GM04504 (cell line): ENCODE measurements at regions not wholly inside any gene's neighbourhood (a gene's known extent, or its start where the extent isn't known, plus 50 kb on each side); places are given as distances from the start of the nearest gene placed in this dataset.

Experiments used
- DNase-seq: peaks from one replicate; pipeline ENCODE4 v3.0.0-alpha.2; 2012; ENCODE audit warnings: low read depth

- no peak for DNase-seq
Observed at GRCh38 chr18:33957707-33958106, 267.0 kb downstream of the NOL4 start.

GRCh38 chr18:33951031-33951430 is 273.7 kb downstream of the NOL4 start:
- DNase-seq = no peak

- DNase-seq = no peak
Observed at GRCh38 chr18:33946336-33946735, 278.4 kb downstream of the NOL4 start.

- no peak for DNase-seq
Observed at GRCh38 chr18:33944493-33944892, 280.2 kb downstream of the NOL4 start.

GRCh38 chr18:33937270-33937816 is 287.4 kb downstream of the NOL4 start:
- no peak for DNase-seq

GRCh38 chr18:33934258-33934657 is 290.5 kb downstream of the NOL4 start:
- DNase-seq = no peak

- DNase-seq = no peak
Observed at GRCh38 chr18:33928231-33928630, 296.5 kb downstream of the NOL4 start.

- DNase-seq = no peak
Observed at GRCh38 chr18:33924576-33924975, 300.1 kb downstream of the NOL4 start.

GRCh38 chr18:33923980-33924379 is 300.7 kb downstream of the NOL4 start:
- no peak for DNase-seq

- DNase-seq = no peak
Observed at GRCh38 chr18:33918571-33918970, 306.1 kb downstream of the NOL4 start.

GRCh38 chr18:33916200-33916599 is 308.5 kb downstream of the NOL4 start:
- no peak for DNase-seq

- no peak for DNase-seq
Observed at GRCh38 chr18:33914399-33914798, 310.3 kb downstream of the NOL4 start.

- DNase-seq = no peak
Observed at GRCh38 chr18:33906046-33906445, 318.7 kb downstream of the NOL4 start.

GRCh38 chr18:33901894-33902512 is 322.7 kb downstream of the NOL4 start:
- no peak for DNase-seq

- DNase-seq = no peak
Observed at GRCh38 chr18:33900638-33901037, 322.6 kb downstream of the ASXL3 start.

GRCh38 chr18:33898427-33898826 is 320.4 kb downstream of the ASXL3 start:
- DNase-seq = no peak

- no peak for DNase-seq
Observed at GRCh38 chr18:33878213-33878612, 300.2 kb downstream of the ASXL3 start.

- DNase-seq = no peak
Observed at GRCh38 chr18:33875029-33875565, 297.1 kb downstream of the ASXL3 start.

GRCh38 chr18:33873112-33873511 is 295.1 kb downstream of the ASXL3 start:
- no peak for DNase-seq

- DNase-seq = no peak
Observed at GRCh38 chr18:33871363-33872025, 293.5 kb downstream of the ASXL3 start.

GRCh38 chr18:33870059-33870458 is 292.0 kb downstream of the ASXL3 start:
- DNase-seq = no peak

GRCh38 chr18:33866386-33866785 is 288.4 kb downstream of the ASXL3 start:
- DNase-seq = no peak

- DNase-seq = no peak
Observed at GRCh38 chr18:33863912-33864311, 285.9 kb downstream of the ASXL3 start.

GRCh38 chr18:33854827-33855139 is 276.8 kb downstream of the ASXL3 start:
- DNase-seq = no peak
